ENCODE measurements at regions not wholly inside any gene's neighbourhood (a gene's known extent, or its start where the extent isn't known, plus 50 kb on each side); places are given as distances from the start of the nearest gene placed in this dataset.
"Not testable (repeated sequence)": the region's sequence is repeated elsewhere in the genome, so short reads cannot be mapped to it uniquely, and the experiment has no call there.

DNA sequence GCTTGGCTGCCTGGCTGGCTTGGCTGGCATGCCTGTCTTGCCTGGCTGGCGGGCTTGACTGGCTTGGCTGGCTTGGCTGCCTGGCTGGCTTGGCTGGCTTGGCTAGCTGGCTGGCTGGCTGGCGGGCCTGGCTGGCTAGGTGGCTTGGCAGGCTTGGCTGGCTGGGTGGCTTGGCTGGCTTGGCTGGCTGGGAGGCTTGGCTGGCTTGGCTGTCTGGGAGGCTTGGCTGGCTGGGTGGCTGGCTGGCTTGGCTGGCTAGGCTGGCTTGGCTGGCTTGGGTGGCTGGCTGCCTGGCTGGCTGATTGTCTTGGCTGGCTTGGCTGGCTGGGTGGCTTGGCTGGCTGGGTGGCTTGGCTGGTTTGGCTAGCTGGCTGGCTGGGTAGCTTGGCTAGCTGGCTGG is 2819.7 kb downstream of the RPIA start:
- DNase-seq (ENCODE audit: low spot score); in situ Hi-C loops (cut with MboI; ENCODE audit: low sequenced_read_pairs, unreplicated experiment): not testable (repeated sequence)

DNA sequence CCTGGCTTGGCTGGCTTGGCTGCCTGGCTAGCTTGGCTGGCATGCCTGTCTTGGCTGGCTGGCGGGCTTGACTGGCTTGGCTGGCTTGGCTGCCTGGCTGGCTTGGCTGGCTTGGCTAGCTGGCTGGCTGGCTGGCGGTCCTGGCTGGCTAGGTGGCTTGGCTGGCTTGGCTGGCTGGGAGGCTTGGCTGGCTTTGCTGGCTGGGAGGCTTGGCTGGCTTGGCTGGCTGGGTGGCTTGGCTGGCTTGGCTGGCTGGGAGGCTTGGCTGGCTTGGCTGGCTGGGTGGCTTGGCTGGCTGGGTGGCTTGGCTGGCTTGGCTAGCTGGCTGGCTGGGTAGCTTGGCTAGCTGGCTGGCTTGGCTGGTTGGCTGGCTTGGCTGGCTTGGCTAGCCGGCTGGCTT is 2824.5 kb downstream of the RPIA start:
- in situ Hi-C loops (cut with MboI; ENCODE audit: low sequenced_read_pairs, unreplicated experiment); DNase-seq (ENCODE audit: low spot score): not testable (repeated sequence)

- DNase-seq (ENCODE audit: low spot score); in situ Hi-C loops (cut with MboI; ENCODE audit: low sequenced_read_pairs, unreplicated experiment): not testable (repeated sequence)
Measured at GRCh38 chr2:91516669-91517068, 2825.2 kb downstream of the RPIA start.

DNA sequence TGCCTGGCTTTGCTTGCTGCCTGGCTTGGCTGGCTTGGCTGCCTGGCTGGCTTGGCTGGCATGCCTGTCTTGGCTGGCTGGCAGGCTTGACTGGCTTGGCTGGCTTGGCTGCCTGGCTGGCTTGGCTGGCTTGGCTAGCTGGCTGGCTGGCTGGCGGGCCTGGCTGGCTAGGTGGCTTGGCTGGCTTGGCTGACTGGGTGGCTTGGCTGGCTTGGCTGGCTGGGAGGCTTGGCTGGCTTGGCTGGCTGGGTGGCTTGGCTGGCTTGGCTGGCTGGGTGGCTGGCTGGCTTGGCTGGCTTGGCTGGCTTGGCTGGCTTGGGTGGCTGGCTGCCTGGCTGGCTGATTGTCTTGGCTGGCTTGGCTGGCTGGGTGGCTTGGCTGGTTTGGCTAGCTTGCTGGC is 2826.4 kb downstream of the RPIA start:
- in situ Hi-C loops (cut with MboI; ENCODE audit: low sequenced_read_pairs, unreplicated experiment); DNase-seq (ENCODE audit: low spot score): not testable (repeated sequence)

DNA sequence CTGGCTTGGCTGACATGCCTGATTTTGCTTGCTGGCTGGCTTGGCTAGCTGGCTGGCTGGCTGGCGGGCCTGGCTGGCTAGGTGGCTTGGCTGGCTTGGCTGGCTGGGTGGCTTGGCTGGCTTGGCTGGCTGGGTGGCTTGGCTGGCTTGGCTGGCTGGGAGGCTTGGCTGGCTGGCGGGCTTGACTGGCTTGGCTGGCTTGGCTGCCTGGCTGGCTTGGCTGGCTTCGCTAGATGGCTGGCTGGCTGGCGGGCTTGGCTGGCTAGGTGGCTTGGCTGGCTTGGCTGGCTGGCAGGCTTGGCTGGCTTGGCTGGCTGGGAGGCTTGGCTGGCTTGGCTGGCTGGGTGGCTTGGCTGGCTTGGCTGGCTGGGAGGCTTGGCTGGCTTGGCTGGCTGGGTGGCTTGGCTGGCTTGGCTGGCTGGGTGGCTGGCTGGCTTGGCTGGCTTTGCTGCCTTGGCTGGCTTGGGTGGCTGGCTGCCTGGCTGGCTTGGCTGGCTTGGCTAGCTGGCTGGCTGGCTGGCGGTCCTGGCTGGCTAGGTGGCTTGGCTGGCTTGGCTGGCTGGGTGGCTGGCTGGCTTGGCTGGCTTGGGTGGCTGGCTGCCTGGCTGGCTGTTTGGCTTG is 2827.0 kb downstream of the RPIA start:
- DNase-seq (ENCODE audit: low spot score); in situ Hi-C loops (cut with MboI; ENCODE audit: low sequenced_read_pairs, unreplicated experiment): not testable (repeated sequence)

GRCh38 chr2:91519359-91519758 is 2827.9 kb downstream of the RPIA start:
- DNase-seq (ENCODE audit: low spot score); in situ Hi-C loops (cut with MboI; ENCODE audit: low sequenced_read_pairs, unreplicated experiment): not testable (repeated sequence)

DNA sequence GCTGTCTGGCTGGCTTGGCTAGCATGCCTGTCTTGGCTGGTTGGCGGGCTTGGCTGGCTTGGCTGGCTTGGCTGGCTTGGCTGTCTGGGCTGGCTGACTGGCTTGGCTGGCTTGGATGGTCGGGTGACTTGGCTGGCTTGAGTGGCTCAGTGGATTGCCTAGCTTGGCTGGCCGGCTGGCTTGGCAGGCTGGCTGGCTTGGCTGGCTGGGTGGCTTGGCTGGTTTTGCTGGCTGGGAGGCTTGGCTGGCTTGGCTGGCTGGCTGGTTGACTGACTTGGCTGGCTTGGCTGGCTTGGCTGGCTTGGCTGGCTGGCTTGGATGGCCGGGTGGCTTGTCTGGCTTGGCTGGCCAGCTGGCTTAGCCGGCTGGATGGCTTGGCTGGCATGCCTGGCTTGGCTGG is 2828.4 kb downstream of the RPIA start:
- DNase-seq (ENCODE audit: low spot score); in situ Hi-C loops (cut with MboI; ENCODE audit: low sequenced_read_pairs, unreplicated experiment): not testable (repeated sequence)

DNA sequence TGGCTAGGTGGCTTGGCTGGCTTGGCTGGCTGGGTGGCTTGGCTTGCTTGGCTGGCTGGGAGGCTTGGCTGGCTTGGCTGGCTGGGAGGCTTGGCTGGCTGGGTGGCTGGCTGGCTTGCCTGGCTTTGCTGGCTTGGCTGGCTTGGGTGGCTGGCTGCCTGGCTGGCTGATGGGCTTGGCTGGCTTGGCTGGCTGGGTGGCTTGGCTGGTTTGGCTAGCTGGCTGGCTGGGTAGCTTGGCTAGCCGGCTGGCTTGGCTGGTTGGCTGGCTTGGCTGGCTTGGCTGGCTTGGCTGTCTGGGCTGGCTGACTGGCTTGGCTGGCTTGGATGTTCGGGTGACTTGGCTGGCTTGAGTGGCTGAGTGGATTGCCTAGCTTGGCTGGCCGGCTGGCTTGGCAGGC is 2829.1 kb downstream of the RPIA start:
- in situ Hi-C loops (cut with MboI; ENCODE audit: low sequenced_read_pairs, unreplicated experiment); DNase-seq (ENCODE audit: low spot score): not testable (repeated sequence)

DNA sequence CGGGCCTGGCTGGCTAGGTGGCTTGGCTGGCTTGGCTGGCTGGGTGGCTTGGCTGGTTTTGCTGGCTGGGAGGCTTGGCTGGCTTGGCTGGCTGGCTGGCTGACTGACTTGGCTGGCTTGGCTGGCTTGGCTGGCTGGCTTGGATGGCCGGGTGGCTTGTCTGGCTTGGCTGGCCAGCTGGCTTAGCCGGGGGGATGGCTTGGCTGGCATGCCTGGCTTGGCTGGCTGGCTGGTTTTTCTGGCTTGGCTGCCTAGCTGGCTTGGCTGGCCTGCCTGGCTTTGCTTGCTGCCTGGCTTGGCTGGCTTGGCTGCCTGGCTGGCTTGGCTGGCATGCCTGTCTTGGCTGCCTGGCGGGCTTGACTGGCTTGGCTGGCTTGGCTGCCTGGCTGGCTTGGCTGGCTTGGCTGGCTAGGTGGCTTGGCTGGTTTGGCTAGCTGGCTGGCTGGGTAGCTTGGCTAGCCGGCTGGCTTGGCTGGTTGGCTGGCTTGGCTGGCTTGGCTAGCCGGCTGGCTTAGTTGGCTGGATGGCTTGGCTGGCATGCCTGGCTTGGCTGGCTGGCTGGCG is 2829.6 kb downstream of the RPIA start:
- in situ Hi-C loops (cut with MboI; ENCODE audit: low sequenced_read_pairs, unreplicated experiment), result not testable (repeated sequence)

DNA sequence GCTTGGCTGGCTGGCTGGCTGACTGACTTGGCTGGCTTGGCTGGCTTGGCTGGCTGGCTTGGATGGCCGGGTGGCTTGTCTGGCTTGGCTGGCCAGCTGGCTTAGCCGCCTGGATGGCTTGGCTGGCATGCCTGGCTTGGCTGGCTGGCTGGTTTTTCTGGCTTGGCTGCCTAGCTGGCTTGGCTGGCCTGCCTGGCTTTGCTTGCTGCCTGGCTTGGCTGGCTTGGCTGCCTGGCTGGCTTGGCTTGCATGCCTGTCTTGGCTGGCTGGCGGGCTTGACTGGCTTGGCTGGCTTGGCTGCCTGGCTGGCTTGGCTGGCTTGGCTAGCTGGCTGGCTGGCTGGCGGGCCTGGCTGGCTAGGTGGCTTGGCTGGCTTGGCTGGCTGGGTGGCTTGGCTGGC is 2830.5 kb downstream of the RPIA start:
- DNase-seq (ENCODE audit: low spot score); in situ Hi-C loops (cut with MboI; ENCODE audit: low sequenced_read_pairs, unreplicated experiment): not testable (repeated sequence)

More for the DNA sequence above, 2829.6 kb downstream of the RPIA start:
- DNase-seq (ENCODE audit: low spot score), result not testable (repeated sequence)

- in situ Hi-C loops (cut with MboI; ENCODE audit: low sequenced_read_pairs, unreplicated experiment); DNase-seq (ENCODE audit: low spot score): not testable (repeated sequence)
Measured at GRCh38 chr2:91522877-91523276, 2831.4 kb downstream of the RPIA start.

DNA sequence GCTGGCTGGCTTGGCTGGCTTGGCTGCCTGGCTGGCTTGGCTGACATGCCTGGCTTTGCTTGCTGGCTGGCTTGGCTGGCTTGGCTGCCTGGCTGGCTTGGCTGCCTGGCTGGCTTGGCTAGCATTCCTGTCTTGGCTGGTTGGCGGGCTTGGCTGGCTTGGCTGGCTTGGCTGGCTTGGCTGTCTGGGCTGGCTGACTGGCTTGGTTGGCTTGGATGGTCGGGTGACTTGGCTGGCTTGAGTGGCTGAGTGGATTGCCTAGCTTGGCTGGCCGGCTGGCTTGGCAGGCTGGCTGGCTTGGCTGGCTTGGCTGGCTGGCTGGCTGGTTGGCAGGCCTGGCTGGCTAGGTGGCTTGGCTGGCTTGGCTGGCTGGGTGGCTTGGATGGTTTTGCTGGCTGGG is 2832.3 kb downstream of the RPIA start:
- in situ Hi-C loops (cut with MboI; ENCODE audit: low sequenced_read_pairs, unreplicated experiment); DNase-seq (ENCODE audit: low spot score): not testable (repeated sequence)

DNA sequence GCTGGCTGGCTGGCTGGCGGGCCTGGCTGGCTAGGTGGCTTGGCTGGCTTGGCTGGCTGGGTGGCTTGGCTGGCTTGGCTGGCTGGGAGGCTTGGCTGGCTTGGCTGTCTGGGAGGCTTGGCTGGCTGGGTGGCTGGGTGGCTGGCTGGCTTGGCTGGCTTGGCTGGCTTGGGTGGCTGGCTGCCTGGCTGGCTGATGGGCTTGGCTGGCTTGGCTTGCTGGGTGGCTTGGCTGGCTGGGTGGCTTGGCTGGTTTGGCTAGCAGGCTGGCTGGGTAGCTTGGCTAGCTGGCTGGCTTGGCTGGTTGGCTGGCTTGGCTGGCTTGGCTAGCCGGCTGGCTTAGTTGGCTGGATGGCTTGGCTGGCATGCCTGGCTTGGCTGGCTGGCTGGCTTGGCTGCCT is 2834.1 kb downstream of the RPIA start:
- in situ Hi-C loops (cut with MboI; ENCODE audit: low sequenced_read_pairs, unreplicated experiment); DNase-seq (ENCODE audit: low spot score): not testable (repeated sequence)

DNA sequence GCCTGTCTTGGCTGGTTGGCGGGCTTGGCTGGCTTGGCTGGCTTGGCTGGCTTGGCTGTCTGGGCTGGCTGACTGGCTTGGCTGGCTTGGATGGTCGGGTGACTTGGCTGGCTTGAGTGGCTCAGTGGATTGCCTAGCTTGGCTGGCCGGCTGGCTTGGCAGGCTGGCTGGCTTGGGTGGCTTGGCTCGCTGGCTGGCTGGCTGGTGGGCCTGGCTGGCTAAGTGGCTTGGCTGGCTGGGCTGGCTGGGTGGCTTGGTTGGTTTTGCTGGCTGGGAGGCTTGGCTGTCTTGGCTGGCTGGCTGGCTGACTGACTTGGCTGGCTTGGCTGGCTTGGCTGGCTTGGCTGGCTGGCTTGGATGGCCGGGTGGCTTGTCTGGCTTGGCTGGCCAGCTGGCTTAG is 2834.6 kb downstream of the RPIA start:
- DNase-seq (ENCODE audit: low spot score); in situ Hi-C loops (cut with MboI; ENCODE audit: low sequenced_read_pairs, unreplicated experiment): not testable (repeated sequence)

DNA sequence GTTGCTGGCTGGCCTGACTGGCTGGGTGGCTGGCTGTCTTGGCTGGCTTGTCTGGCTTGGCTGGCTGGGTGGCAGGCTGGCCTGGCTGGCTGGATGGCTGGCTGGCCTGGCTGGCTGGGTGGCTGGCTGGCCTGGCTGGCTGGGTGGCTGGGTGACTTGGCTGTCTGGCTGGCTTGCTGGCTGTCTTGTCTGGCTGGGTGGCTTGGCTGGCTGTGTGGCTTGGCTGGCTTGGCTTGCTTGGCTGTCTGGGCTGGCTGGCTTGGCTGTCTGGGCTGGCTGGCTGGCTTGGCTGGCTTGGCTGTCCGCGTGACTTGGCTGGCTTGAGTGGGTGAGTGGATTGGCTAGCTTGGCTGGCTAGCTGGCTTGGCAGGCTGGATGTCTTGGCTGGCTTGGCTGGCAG is 2835.6 kb downstream of the RPIA start:
- in situ Hi-C loops (cut with MboI; ENCODE audit: low sequenced_read_pairs, unreplicated experiment); DNase-seq (ENCODE audit: low spot score): not testable (repeated sequence)

DNA sequence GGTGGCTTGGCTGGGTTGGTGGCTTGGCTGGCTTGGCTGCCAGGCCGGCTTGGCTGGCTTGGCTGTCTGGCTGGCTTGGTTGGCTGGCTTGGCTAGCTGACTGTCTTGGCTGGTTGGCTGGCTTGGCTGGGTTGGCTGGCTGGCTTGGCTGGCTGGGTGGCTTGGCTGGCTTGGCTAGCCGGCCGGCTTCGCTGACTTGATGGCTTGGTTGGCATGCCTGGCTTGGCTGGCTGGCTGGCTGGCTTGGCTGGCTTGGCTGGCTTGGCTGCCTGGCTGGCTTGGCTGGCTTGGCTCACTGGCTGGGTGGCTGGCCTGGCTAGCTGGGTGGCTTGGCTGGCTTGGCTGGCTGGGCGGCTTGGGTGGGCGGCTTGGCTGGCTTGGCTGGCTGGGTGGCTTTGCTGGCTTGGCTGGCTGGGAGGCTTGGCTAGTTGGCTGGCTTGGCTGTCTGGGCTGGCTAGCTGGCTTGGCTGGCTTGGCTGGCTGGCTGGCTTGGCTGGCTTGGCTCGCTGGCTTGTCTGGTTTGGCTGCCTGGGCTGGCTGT is 2836.1 kb downstream of the RPIA start:
- in situ Hi-C loops (cut with MboI; ENCODE audit: low sequenced_read_pairs, unreplicated experiment), result not testable (repeated sequence)

DNA sequence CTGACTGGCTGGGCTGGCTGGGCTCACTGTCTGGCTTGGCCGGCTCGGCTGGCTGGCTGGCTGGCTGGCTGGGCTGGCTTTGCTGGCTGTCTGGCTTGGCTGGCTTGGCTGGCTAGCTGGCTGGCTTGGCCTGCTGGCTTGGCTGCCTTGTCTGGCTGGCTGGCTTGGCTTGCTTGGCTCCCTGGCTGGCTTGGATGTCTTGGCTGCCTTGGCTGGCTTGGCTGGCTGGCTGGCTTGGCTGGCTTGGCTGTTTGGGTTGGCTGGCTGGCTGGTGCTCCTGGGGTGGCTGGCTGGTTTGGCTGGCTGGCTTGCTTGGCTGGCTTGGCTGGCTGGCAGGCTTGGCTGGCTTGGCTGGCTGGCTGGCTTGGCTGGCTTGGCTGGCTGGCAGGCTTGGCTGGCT is 2836.9 kb downstream of the RPIA start:
- DNase-seq (ENCODE audit: low spot score); in situ Hi-C loops (cut with MboI; ENCODE audit: low sequenced_read_pairs, unreplicated experiment): not testable (repeated sequence)

More for the DNA sequence above, 2836.1 kb downstream of the RPIA start:
- not testable (repeated sequence) for DNase-seq (ENCODE audit: low spot score)

DNA sequence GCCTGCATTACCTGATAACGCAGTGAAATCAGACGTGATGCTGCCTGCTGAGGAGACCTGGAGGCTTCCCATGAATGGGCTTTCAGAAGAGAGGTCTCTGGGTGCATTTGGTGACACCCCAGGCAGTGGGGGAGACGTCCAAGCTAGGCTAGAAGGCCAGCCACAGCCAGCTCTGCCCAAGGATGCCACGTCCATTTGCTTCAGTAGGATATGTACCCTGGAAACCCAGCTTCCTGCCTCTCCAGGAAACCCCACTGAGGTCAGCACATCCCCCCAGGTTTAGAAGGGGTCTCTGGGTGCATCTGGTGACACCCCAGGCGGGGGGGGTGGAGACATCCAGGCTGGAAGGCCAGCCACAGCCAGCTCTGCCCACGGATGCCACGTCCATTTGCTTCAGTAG is 2844.6 kb downstream of the RPIA start:
- DNase-seq (ENCODE audit: low spot score); in situ Hi-C loops (cut with MboI; ENCODE audit: low sequenced_read_pairs, unreplicated experiment): not testable (repeated sequence)

- in situ Hi-C loops (cut with MboI; ENCODE audit: low sequenced_read_pairs, unreplicated experiment); DNase-seq (ENCODE audit: low spot score): not testable (repeated sequence)
Measured at GRCh38 chr2:91536549-91537263, 2845.2 kb downstream of the RPIA start.

All from GM13976 (cell line).